T-helper 17 cell (primary cell): ENCODE measurements at regions not wholly inside any gene's neighbourhood (a gene's known extent, or its start where the extent isn't known, plus 50 kb on each side); places are given as distances from the start of the nearest gene placed in this dataset.
A peak's percentile ranks its signal among the peaks of the same experiment; 100 is the strongest.

Source experiments
- ATAC-seq: fragments of 150-1000 bp; cut with Tn5 transposase; 2 replicates; pipeline ENCODE4 v1.10.0; 2021; ENCODE audit warnings: mild to moderate bottlenecking, moderate library complexity
- DNase-seq, 3 donors: peaks; one replicate each; pipeline versions ENCODE4 v3.0.0 to v3.0.0-alpha.2; 2020 to 2021
- H3K9me3 ChIP-seq: one replicate; pipeline ENCODE4 v1.7.0; 2013; ENCODE audit warnings: low read length, mild to moderate bottlenecking; ENCODE audit not compliant: control insufficient read depth, poor library complexity, severe bottlenecking
- H3K27ac Mint-ChIP-seq: one replicate; pipeline ENCODE4 v1.8.0; 2022; ENCODE audit warnings: mild to moderate bottlenecking, moderate library complexity, mixed read lengths
- H3K27me3 Mint-ChIP-seq: one replicate; pipeline ENCODE4 v1.8.0; 2022; ENCODE audit warnings: mixed read lengths
- H3K36me3 Mint-ChIP-seq: one replicate; pipeline ENCODE4 v1.8.0; 2022; ENCODE audit warnings: low read depth, mixed read lengths
- H3K4me1 Mint-ChIP-seq: one replicate; pipeline ENCODE4 v1.8.0; 2022; ENCODE audit warnings: mild to moderate bottlenecking, mixed read lengths
- H3K4me3 Mint-ChIP-seq: one replicate; pipeline ENCODE4 v1.8.0; 2022; ENCODE audit warnings: mild to moderate bottlenecking, moderate library complexity, mixed read lengths

DNA sequence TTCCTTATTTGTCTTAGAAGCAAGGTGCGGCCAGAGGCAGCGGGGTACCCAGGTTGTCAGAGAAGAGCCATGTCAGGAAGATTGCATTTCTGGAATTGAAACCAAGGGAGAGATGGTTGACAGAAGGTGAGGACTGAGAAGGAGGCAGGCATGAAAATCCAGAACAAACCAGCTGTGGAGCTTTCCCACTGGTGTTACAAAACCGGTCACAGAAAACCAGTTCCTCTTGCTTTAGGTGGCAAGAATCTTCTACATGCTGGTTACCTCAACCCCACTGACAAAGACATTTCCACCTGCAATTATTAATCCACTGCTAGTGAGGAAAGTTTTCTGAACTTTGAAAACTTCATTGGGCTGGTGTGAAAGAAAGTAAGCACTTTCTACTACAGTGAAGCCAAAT, 64.0 kb upstream of the MED4 start:
- Mint-ChIP-seq H3K4me3 (no peak overlapping the region), H3K27ac (peak overlapping the region; percentile 79), H3K4me1 (peaks cover 44% of the 10 kb centered on the region)

DNA sequence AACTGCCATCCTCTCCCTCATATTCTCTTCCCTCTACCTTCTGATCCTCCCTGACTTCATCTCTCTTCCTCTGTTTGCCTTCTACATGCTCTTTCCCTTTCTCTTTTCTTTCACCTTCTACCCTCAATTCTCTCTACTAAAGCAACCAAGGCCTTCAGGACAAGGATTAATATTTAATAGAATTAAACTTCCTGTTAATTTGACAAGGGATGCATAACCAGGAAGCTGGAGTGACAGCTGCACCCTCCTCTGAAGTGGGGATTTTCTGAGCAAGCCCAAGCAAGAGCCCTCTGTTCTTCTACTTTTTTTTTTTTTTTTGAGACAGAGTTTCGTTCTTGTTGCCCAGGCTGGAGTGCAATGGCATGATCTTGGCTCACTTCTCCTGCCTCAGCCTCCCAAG, 63.4 kb upstream of the MED4 start:
- ATAC-seq (no peak), DNase-seq (no peak)
- H3K27me3 Mint-ChIP-seq = no peaks in the 10 kb centered on the region
- H3K27ac Mint-ChIP-seq = peak overlapping the region; percentile 79
- peaks cover 7% of the 10 kb centered on the region for H3K36me3 Mint-ChIP-seq
- H3K9me3 ChIP-seq = no peaks in the 10 kb centered on the region
- H3K4me3 Mint-ChIP-seq = peak overlapping the region; percentile 47
- H3K4me1 Mint-ChIP-seq = peaks cover 48% of the 10 kb centered on the region

More for the DNA sequence above, 64.0 kb upstream of the MED4 start:
- no peaks in the 10 kb centered on the region for H3K9me3 ChIP-seq
- DNase-seq (no peak), ATAC-seq (no peak)
- Mint-ChIP-seq H3K36me3 (peaks cover 6% of the 10 kb centered on the region), H3K27me3 (no peaks in the 10 kb centered on the region)

DNA sequence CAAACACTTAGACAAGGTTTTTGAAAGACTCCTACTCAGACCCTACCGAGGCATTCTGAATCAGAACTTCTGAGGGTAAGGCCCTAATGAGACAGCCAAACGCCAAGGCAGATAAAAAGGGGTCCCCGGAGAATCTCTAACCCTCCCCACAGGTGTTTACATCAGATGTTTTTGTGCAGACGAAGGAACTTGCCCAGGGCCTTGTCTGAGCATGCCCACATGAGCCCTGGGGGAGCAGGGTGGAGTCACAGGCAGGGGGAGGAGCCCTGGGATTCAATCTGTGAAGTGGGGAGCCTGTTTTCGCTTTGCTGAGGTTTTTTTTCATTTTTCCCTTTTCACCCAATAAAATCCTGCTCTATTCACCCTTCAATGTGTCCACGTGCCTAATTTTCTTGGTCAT, 61.6 kb upstream of the MED4 start:
- H3K36me3 Mint-ChIP-seq = peaks cover 7% of the 10 kb centered on the region

DNA sequence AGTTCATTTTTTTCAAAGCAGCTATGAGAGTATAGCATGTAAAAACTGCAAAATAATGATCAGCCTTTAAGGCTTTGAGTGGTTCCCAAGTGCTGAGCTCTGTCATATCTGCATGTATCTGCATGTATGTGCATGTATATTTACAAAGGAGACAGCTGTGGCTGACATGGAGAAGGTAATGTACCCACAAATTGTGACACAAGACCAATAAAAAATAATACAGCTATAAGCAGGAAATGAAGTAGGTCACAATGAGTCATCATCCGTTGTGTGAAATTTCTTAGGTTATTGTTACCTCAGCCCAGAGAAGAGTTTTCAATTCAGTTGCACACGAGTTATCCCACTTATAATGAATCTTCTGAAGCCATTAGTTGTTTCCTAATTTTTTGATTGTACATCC, 60.9 kb upstream of the MED4 start:
- Mint-ChIP-seq H3K4me3 (peak overlapping the region; percentile 73), H3K36me3 (peaks cover 7% of the 10 kb centered on the region), H3K27me3 (no peaks in the 10 kb centered on the region), H3K4me1 (peaks cover 63% of the 10 kb centered on the region), H3K27ac (peak overlapping the region; percentile 100)
- DNase-seq (peak in 2 of 3 donors; percentile 9), ATAC-seq (peak; percentile 87)
- H3K9me3 ChIP-seq = no peaks in the 10 kb centered on the region

More for the DNA sequence above, 61.6 kb upstream of the MED4 start:
- Mint-ChIP-seq H3K27ac (peak overlapping the region; percentile 100), H3K27me3 (no peaks in the 10 kb centered on the region), H3K4me1 (peaks cover 60% of the 10 kb centered on the region), H3K4me3 (peak overlapping the region; percentile 73)
- H3K9me3 ChIP-seq = no peaks in the 10 kb centered on the region
- ATAC-seq (peak; percentile 84), DNase-seq (peak; percentile 49 to 68 (median 67))

DNA sequence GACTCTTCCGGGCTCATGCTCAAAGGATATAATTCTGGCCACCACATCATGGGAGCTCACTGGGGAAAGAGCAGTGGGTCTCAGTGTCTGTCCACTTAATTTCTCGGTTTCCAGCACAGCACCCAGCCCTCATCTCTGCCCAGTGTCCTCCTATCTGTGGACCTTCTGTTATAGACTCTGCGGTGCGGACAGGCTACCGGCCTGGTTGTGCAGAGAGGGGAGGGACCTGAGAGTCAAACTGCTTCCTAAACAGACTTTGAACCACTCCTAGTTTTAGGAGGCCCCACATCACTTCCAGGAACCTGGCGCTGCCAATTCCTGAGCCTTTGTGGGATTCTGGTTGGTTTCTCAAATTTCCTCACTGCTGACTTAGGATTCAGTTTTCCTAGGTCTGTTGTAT, 59.8 kb upstream of the MED4 start:
- H3K4me3 Mint-ChIP-seq = no peak overlapping the region
- H3K4me1 Mint-ChIP-seq = peaks cover 55% of the 10 kb centered on the region
- DNase-seq (no peak), ATAC-seq (no peak)
- H3K36me3 Mint-ChIP-seq = peaks cover 7% of the 10 kb centered on the region
- H3K9me3 ChIP-seq = no peaks in the 10 kb centered on the region
- no peaks in the 10 kb centered on the region for H3K27me3 Mint-ChIP-seq
- peak overlapping the region; percentile 100 for H3K27ac Mint-ChIP-seq

DNA sequence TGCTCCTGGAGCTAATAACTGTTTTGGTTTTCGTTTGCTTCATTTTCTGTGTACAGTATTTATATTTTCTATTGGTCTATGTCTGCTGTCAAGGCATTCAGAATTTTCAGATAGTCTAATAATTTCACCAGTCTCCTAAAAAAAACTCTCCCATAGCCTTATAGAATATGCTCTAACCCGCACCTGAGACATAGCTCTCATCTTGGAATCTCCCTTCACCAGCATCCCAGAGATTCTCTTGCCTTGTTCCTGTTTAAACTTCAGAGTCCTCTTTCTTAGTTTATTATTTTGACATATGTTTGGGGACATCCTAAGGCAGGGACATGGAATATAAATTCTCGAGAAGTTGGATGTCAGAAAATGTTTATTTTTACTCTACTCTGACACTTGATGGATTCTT, 58.3 kb upstream of the MED4 start:
- H3K9me3 ChIP-seq = no peaks in the 10 kb centered on the region
- H3K4me1 Mint-ChIP-seq = peaks cover 54% of the 10 kb centered on the region
- H3K27me3 Mint-ChIP-seq = no peaks in the 10 kb centered on the region
- peaks cover 6% of the 10 kb centered on the region for H3K36me3 Mint-ChIP-seq
- H3K27ac Mint-ChIP-seq = peak overlapping the region; percentile 100
- ATAC-seq (no peak), DNase-seq (no peak)
- H3K4me3 Mint-ChIP-seq = peak overlapping the region; percentile 45

DNA sequence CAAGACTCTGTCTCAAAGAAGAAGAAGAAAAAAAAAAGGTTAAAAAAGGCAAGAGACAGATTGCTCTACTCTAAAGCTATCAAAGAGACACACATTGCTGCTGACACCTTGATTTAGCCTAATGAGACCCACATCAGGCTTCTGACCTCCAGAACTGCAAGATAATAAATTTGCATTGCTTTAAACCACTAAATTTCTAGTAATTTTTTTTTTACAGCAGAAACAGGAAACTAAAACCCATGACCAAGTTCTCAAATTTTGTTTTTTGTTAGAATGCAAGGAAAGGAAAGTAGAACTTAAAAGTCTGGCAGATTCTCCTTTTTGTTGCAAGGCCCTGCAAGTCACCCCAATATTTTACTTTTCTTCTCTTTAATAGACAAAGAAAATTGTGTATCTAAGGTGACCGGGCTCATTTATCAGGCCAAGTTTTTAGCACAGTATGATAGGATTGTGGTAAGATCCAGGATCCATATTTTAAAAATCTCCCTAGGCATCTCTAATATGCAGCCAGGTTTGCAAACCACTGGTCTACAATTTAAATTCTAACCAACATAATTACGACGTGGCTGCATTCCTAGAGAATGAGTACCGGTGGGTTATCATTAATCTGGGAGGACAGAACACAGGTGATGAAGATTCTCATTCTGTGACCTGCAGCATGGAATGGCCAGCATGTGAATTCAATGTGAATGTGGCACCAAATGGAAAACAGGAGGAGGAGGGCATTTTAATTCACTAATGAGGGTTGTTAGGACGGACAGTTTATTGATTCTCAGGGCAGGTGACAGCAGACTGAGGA, 56.7 kb upstream of the MED4 start:
- H3K9me3 ChIP-seq = no peaks in the 10 kb centered on the region
- Mint-ChIP-seq H3K27ac (peak overlapping the region; percentile 100), H3K4me1 (peaks cover 55% of the 10 kb centered on the region), H3K27me3 (no peaks in the 10 kb centered on the region), H3K36me3 (peaks cover 5% of the 10 kb centered on the region), H3K4me3 (peak overlapping the region; percentile 66)
- DNase-seq = no peak
- ATAC-seq = no peak

DNA sequence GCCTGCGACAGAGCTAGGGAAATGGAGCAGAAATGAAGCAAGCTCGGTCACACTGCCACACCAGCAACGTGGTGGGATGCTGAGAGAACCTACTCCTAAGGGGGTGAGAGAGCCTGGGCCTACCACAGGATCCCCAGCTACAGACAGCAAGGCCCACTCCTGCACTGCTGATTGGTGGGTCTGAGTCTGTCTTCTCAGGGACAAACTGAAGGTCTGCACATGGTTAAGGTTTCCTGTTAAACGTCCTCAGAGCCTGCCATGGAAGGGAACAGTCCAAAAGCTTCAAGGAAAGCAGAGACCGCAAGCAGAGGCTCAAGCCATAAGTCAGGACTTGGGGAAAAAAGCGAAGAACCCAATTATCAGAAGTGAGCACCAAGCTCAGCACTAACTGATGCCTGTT, 53.5 kb upstream of the MED4 start:
- ATAC-seq (no peak), DNase-seq (no peak)
- Mint-ChIP-seq H3K27me3 (no peaks in the 10 kb centered on the region), H3K27ac (peak overlapping the region; percentile 83), H3K4me1 (peaks cover 34% of the 10 kb centered on the region), H3K36me3 (no peaks in the 10 kb centered on the region), H3K4me3 (no peak overlapping the region)
- no peaks in the 10 kb centered on the region for H3K9me3 ChIP-seq

DNA sequence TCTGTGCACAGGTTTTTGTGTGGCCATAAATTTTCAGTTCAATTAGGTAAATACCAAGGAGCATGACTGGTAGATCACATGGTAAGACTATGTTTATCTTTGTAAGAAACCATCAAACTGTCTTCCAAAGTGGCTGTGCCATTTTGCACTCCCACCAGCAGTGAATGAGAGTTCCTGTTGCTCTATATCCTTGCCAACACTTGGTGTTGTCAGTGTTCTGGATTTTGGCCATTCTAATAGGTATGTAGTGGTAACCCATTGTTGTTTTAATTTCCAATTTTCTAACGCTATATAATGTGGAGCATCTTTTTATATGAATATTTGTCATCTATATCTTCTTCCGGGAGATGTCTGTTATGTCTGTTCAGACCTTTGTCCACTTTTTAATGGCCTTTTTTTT, 51.7 kb upstream of the MED4 start:
- H3K9me3 ChIP-seq = no peaks in the 10 kb centered on the region
- Mint-ChIP-seq H3K36me3 (peaks cover 3% of the 10 kb centered on the region), H3K27me3 (no peaks in the 10 kb centered on the region), H3K4me3 (no peak overlapping the region), H3K27ac (no peak overlapping the region), H3K4me1 (peaks cover 22% of the 10 kb centered on the region)
- ATAC-seq (no peak), DNase-seq (no peak)

DNA sequence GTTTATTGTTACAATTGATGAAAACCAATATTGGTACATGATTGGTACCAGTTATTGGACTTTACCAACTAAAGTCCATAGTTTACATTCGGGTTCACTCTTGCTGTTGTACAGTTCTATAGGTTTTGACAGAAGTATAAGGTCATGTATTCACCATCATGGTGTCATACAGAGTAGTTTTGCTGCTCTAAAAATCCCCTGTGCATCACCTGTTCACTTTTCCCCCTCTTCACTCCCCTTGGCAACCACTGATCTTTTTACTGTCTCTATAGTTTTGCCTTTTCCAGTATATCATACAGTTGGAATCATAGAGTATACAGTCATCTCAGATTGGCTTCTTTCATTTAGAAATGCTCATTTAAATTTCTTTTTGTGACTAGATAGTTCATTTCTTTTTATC, 51.2 kb upstream of the MED4 start:
- Mint-ChIP-seq H3K36me3 (peaks cover 3% of the 10 kb centered on the region), H3K4me3 (no peak overlapping the region), H3K27ac (no peak overlapping the region), H3K27me3 (no peaks in the 10 kb centered on the region), H3K4me1 (peaks cover 19% of the 10 kb centered on the region)
- ATAC-seq (no peak), DNase-seq (no peak)
- H3K9me3 ChIP-seq = no peaks in the 10 kb centered on the region
